HepG2 (cell line): ENCODE measurements at regions not wholly inside any gene's neighbourhood (a gene's known extent, or its start where the extent isn't known, plus 50 kb on each side); places are given as distances from the start of the nearest gene placed in this dataset.

Source experiments
- ATAC-seq: fragments of 200-7000 bp; cut with Tn5 transposase; 3 replicates; pipeline ENCODE4 v1.9.1; 2020; ENCODE audit warnings: mild to moderate bottlenecking, moderate library complexity
- BruUV-seq: library from RNA; stranded (reverse); fragments of 400-500 nt; replicated peaks from 2 replicates; lab custom pipeline; 2021; lab: Mats Ljungman, UMichigan
- CTCF ChIA-PET: fragments of 300-600 bp; formaldehyde crosslinking; extraction: SDS; loops from one replicate; lab custom pipeline; 2021; ENCODE audit warnings: low total read pairs, inconsistent platforms, low intra/inter-chr PET ratio; lab: Yijun Ruan, JAX
- POLR2A ChIA-PET: fragments of 350-600 bp; sonication (Branson Sonifier 250); formaldehyde crosslinking; loops from one replicate; lab custom pipeline; 2020; ENCODE audit warnings: antibody characterized with exemption, inconsistent platforms; lab: Yijun Ruan, JAX
- DNase-seq: peaks from one replicate; pipeline ENCODE4 v3.0.0-alpha.2; 2015; ENCODE audit warnings: low spot score
- FAIRE-seq: peaks from 3 replicates; lab custom pipeline; 2011; peaks lifted over from hg19 to GRCh38; lab: Jason Lieb, UNC
- H2AFZ ChIP-seq: one replicate; pipeline ENCODE4 v1.6.1; 2011; ENCODE audit warnings: low read length, inconsistent platforms
- H3K27ac ChIP-seq: fragments of 300-600 bp; 3 replicates; pipeline ENCODE4 v1.8.0; 2011; ENCODE audit warnings: mixed run types, mild to moderate bottlenecking, mixed read lengths, low read length, inconsistent platforms; ENCODE audit not compliant: insufficient read depth; ENCODE audit errors: extremely low read length
- H3K27me3 ChIP-seq, 2 experiments: fragments of 200-600 bp in 1 of 2; 2 replicates in 1 of 2; 3 replicates in 1 of 2; pipeline versions ENCODE4 v1.6.0 to v1.8.0; 2011; ENCODE audit warnings: low read length in 2 of 2, mild to moderate bottlenecking in 2 of 2, moderate library complexity in 2 of 2, inconsistent platforms in 1 of 2; ENCODE audit not compliant: insufficient read depth in 2 of 2, control insufficient read depth in 1 of 2
- H3K36me3 ChIP-seq, 2 experiments: fragments of 200-600 bp in 1 of 2; replicated peaks in 1 of 2; 2 replicates in 1 of 2; 3 replicates in 1 of 2; pipeline versions ENCODE4 v1.5.1 to v1.8.0; 2011; ENCODE audit warnings: low read length in 2 of 2, inconsistent platforms in 1 of 2; ENCODE audit not compliant: insufficient read depth in 2 of 2, control insufficient read depth in 1 of 2
- H3K4me1 ChIP-seq: 2 replicates; pipeline ENCODE4 v1.5.1; 2012; ENCODE audit warnings: low read length, inconsistent platforms; ENCODE audit not compliant: insufficient read depth
- H3K4me2 ChIP-seq: 2 replicates; pipeline ENCODE4 v1.6.0; 2011; ENCODE audit warnings: low read depth, low read length, inconsistent platforms
- H3K4me3 ChIP-seq, 3 experiments: fragments of 200-600 bp in 1 of 3; sonication (generic), shearing (Covaris generic) in 1 of 3; replicated peaks in 1 of 3; 2 replicates each; pipeline ENCODE4 v1.5.1; 2011 to 2016; ENCODE audit warnings: low read length in 3 of 3, inconsistent platforms in 2 of 3, low read depth in 2 of 3, mild to moderate bottlenecking in 2 of 3, control low read depth in 1 of 3, mixed read lengths in 1 of 3; ENCODE audit not compliant: insufficient read depth in 1 of 3
- H3K79me2 ChIP-seq: one replicate; pipeline ENCODE4 v1.6.1; 2011; ENCODE audit warnings: low read length, inconsistent platforms; ENCODE audit not compliant: insufficient read depth
- H3K9ac ChIP-seq: 2 replicates; pipeline ENCODE4 v1.6.0; 2011; ENCODE audit warnings: mild to moderate bottlenecking, low read depth, low read length, inconsistent platforms; ENCODE audit not compliant: insufficient read depth
- H3K9me3 ChIP-seq: 2 replicates; pipeline ENCODE4 v1.5.1; 2012; ENCODE audit warnings: mild to moderate bottlenecking, low read length
- H4K20me1 ChIP-seq: 2 replicates; pipeline ENCODE4 v1.6.0; 2011; ENCODE audit warnings: inconsistent platforms, mild to moderate bottlenecking, low read length, moderate library complexity; ENCODE audit not compliant: insufficient read depth
- ATF1 ChIP-seq: IDR thresholded peaks from 2 replicates; pipeline ENCODE4 v1.6.1; 2016; ENCODE audit warnings: mild to moderate bottlenecking, control low read depth
- CCDC6 ChIP-seq: sonication (generic); formaldehyde crosslinking; IDR thresholded peaks from 2 replicates; pipeline ENCODE4 v1.8.1; 2022; ENCODE audit warnings: mild to moderate bottlenecking, missing genetic modification reagents, moderate library complexity
- HBP1 ChIP-seq: IDR thresholded peaks from 2 replicates; pipeline ENCODE4 v1.6.1; 2016; ENCODE audit warnings: low read depth, control low read depth
- NKX3-1 ChIP-seq: sonication (generic); formaldehyde crosslinking; IDR thresholded peaks from 2 replicates; pipeline ENCODE4 v1.5.0; 2020; ENCODE audit warnings: missing genetic modification reagents
- RNF2 ChIP-seq: fragments of 450-650 bp; conservative IDR thresholded peaks from 2 replicates; pipeline ENCODE4 v1.6.1; 2016; ENCODE audit warnings: low read depth
- ZNF142 ChIP-seq: sonication (generic); formaldehyde crosslinking; IDR thresholded peaks from 2 replicates; pipeline ENCODE4 v1.4.0; 2020; ENCODE audit warnings: missing genetic modification reagents
- ZNF234 ChIP-seq: sonication (generic); formaldehyde crosslinking; conservative IDR thresholded peaks from 2 replicates; pipeline ENCODE4 v1.5.1; 2020; ENCODE audit warnings: mild to moderate bottlenecking, missing genetic modification reagents
- ZNF460 ChIP-seq: sonication (generic); formaldehyde crosslinking; IDR thresholded peaks from 2 replicates; pipeline ENCODE4 v1.5.1; 2020; ENCODE audit warnings: missing genetic modification reagents, mild to moderate bottlenecking, borderline replicate concordance
- ZNF660 ChIP-seq: sonication (generic); formaldehyde crosslinking; IDR thresholded peaks from 2 replicates; pipeline ENCODE4 v1.5.1; 2020; ENCODE audit warnings: mild to moderate bottlenecking, low read depth, missing genetic modification reagents, borderline replicate concordance
- ZNF674 ChIP-seq: sonication (generic); formaldehyde crosslinking; IDR thresholded peaks from 2 replicates; pipeline ENCODE4 v1.5.0; 2020; ENCODE audit warnings: low read depth, mild to moderate bottlenecking, missing genetic modification reagents
- ZNF768 ChIP-seq: sonication (generic); formaldehyde crosslinking; IDR thresholded peaks from 2 replicates; pipeline ENCODE4 v1.4.0; 2020; ENCODE audit warnings: missing genetic modification reagents
- ZNF850 ChIP-seq: sonication (generic); formaldehyde crosslinking; conservative IDR thresholded peaks from 2 replicates; pipeline ENCODE4 v1.9.0; 2021; ENCODE audit warnings: mild to moderate bottlenecking, missing genetic modification reagents
- WGBS: methylation state at CpG from one replicate; pipeline ENCODE4 v1.1.6; 2017; ENCODE audit warnings: low lambda C conversion rate; 5-methylcytosine and 5-hydroxymethylcytosine counted together
- in situ Hi-C: cut with HindIII; loops from 2 replicates; pipeline ENCODE4 v1.10.0; 2017; ENCODE audit warnings: low pct_unique_long_range_greater_than_20kb; ENCODE audit not compliant: extremely low pct_ligation_motif_present
- intact Hi-C: fragments of 100-400 bp; cut with micrococcal nuclease; formaldehyde crosslinking; loops from one replicate; pipeline ENCODE4 v1.10.0; 2022; ENCODE audit not compliant: unreplicated experiment

GRCh38 chr10:16232441-16232840 is 204.4 kb upstream of the PTER start:
- H3K27ac ChIP-seq, result no peak overlapping the region
- POLR2A ChIA-PET, result no interaction called here
- 0% methylated on average over 1 of the region's 1 CpG for WGBS

GRCh38 chr10:16234916-16235315 is 201.9 kb upstream of the PTER start:
- Histone ChIP-seq H3K27me3 (peaks cover 0 to 4% of the 10 kb centered on the region in 2 experiments; a peak in 1 of 5 replicates), H3K4me3 (no peak overlapping the region), H2AFZ (no peak overlapping the region), H3K9me3 (no peaks in the 10 kb centered on the region; the same call in 1 of the 2 replicates), H3K27ac (no peak overlapping the region), H3K4me2 (no peak overlapping the region), H3K4me1 (no peaks in the 10 kb centered on the region), H3K9ac (no peak overlapping the region), H3K79me2 (no peaks in the 10 kb centered on the region), H3K36me3 (no peaks in the 10 kb centered on the region), H4K20me1 (no peaks in the 10 kb centered on the region)
- CTCF ChIA-PET, result no interaction called here
- POLR2A ChIA-PET, result no interaction called here
- ATAC-seq, result no peak
- no TSS peak for BruUV-seq
- DNase-seq, result no peak
- intact Hi-C loops (no loop called here), in situ Hi-C loops (no loop called here)
- FAIRE-seq, result no peak
- 7% methylated on average over 2 of the region's 2 CpGs for WGBS
- no peak for TF ChIP-seq ZNF768 (CRISPR knock-in tag)
- no peak for TF ChIP-seq ZNF142
- no peak for TF ChIP-seq ZNF850 (CRISPR knock-in tag)
- no peak for TF ChIP-seq ZNF234
- TF ChIP-seq ATF1 (CRISPR knock-in tag), result no peak
- TF ChIP-seq ZNF660 (CRISPR knock-in tag), result no peak
- no peak for TF ChIP-seq ZNF460
- TF ChIP-seq CCDC6, result no peak

More at GRCh38 chr10:16232441-16232840, 204.4 kb upstream of the PTER start:
- in situ Hi-C loops (no loop called here), intact Hi-C loops (no loop called here)
- Histone ChIP-seq H3K27me3 (peaks cover 0 to 4% of the 10 kb centered on the region in 2 experiments; a peak in 1 of 5 replicates), H2AFZ (no peak overlapping the region), H3K9ac (no peak overlapping the region), H4K20me1 (no peaks in the 10 kb centered on the region), H3K79me2 (no peaks in the 10 kb centered on the region), H3K4me1 (no peaks in the 10 kb centered on the region), H3K4me3 (no peak overlapping the region), H3K9me3 (peaks cover 2% of the 10 kb centered on the region; the same call in 1 of the 2 replicates), H3K4me2 (no peak overlapping the region), H3K36me3 (no peaks in the 10 kb centered on the region)
- ATAC-seq (no peak), DNase-seq (no peak), FAIRE-seq (no peak)
- TF ChIP-seq HBP1 (CRISPR knock-in tag) (no peak), ZNF674 (no peak), RNF2 (no peak), NKX3-1 (CRISPR knock-in tag) (no peak)
- no TSS peak for BruUV-seq
- CTCF ChIA-PET, result no interaction called here
